Adipocyte (in vitro differentiated cells): ENCODE measurements at regions not wholly inside any gene's neighbourhood (a gene's known extent, or its start where the extent isn't known, plus 50 kb on each side); places are given as distances from the start of the nearest gene placed in this dataset.

ENCODE experiments used
- DNase-seq: peaks from one replicate; pipeline ENCODE4 v3.0.0-alpha.2; 2015; ENCODE audit warnings: low read depth
- H3K27me3 ChIP-seq: replicated peaks from 2 replicates; pipeline ENCODE4 v1.7.0; 2013; ENCODE audit warnings: mild to moderate bottlenecking, low read length, moderate library complexity; ENCODE audit not compliant: control insufficient read depth, insufficient read depth
- H3K36me3 ChIP-seq: 2 replicates; pipeline ENCODE4 v1.7.0; 2013; ENCODE audit warnings: low read length, mild to moderate bottlenecking, moderate library complexity; ENCODE audit not compliant: control insufficient read depth, insufficient read depth, severe bottlenecking
- H3K4me1 ChIP-seq: 2 replicates; pipeline ENCODE4 v1.7.0; 2013; ENCODE audit warnings: mild to moderate bottlenecking, low read length, moderate library complexity; ENCODE audit not compliant: control insufficient read depth, insufficient read depth
- H3K4me3 ChIP-seq: 2 replicates; pipeline ENCODE4 v1.7.0; 2013; ENCODE audit warnings: mild to moderate bottlenecking, low read length, moderate library complexity
- H3K9ac ChIP-seq: 2 replicates; pipeline ENCODE4 v1.7.0; 2013; ENCODE audit warnings: mild to moderate bottlenecking, low read length, moderate library complexity
- H3K9me3 ChIP-seq: 2 replicates; pipeline ENCODE4 v1.7.0; 2013; ENCODE audit warnings: mild to moderate bottlenecking, low read length, moderate library complexity; ENCODE audit not compliant: control insufficient read depth

GRCh38 chr6:165002866-165003265, 306.5 kb downstream of the C6orf118 start:
- H3K27me3 ChIP-seq, result no peaks in the 10 kb centered on the region
- no peaks in the 10 kb centered on the region for H3K36me3 ChIP-seq
- no peak for DNase-seq
- peaks cover 8% of the 10 kb centered on the region for H3K9me3 ChIP-seq
- no peak overlapping the region for H3K9ac ChIP-seq
- no peaks in the 10 kb centered on the region for H3K4me1 ChIP-seq
- no peak overlapping the region for H3K4me3 ChIP-seq

- Histone ChIP-seq H3K9ac (no peak overlapping the region), H3K4me1 (no peaks in the 10 kb centered on the region), H3K27me3 (no peaks in the 10 kb centered on the region), H3K9me3 (peaks cover 8% of the 10 kb centered on the region), H3K36me3 (no peaks in the 10 kb centered on the region), H3K4me3 (no peak overlapping the region)
- DNase-seq, result no peak
Observed at GRCh38 chr6:165002358-165002757, 307.0 kb downstream of the C6orf118 start.

- no peak for DNase-seq
- Histone ChIP-seq H3K9me3 (peaks cover 8% of the 10 kb centered on the region), H3K36me3 (no peaks in the 10 kb centered on the region), H3K4me1 (no peaks in the 10 kb centered on the region), H3K27me3 (no peaks in the 10 kb centered on the region), H3K9ac (no peak overlapping the region), H3K4me3 (no peak overlapping the region)
Observed at GRCh38 chr6:165001502-165002157, 307.8 kb downstream of the C6orf118 start.

GRCh38 chr6:164998297-164998696, 311.1 kb downstream of the C6orf118 start:
- H3K27me3 ChIP-seq, result no peaks in the 10 kb centered on the region

GRCh38 chr6:164996838-164997237, 312.6 kb downstream of the C6orf118 start:
- no peak for DNase-seq
- peaks cover 3% of the 10 kb centered on the region for H3K9me3 ChIP-seq
- no peaks in the 10 kb centered on the region for H3K36me3 ChIP-seq
- H3K4me3 ChIP-seq, result no peak overlapping the region
- no peaks in the 10 kb centered on the region for H3K27me3 ChIP-seq
- H3K4me1 ChIP-seq, result no peaks in the 10 kb centered on the region
- H3K9ac ChIP-seq, result no peak overlapping the region

More at GRCh38 chr6:164998297-164998696, 311.1 kb downstream of the C6orf118 start:
- DNase-seq, result no peak
- Histone ChIP-seq H3K9ac (no peak overlapping the region), H3K4me3 (no peak overlapping the region), H3K4me1 (no peaks in the 10 kb centered on the region), H3K9me3 (peaks cover 3% of the 10 kb centered on the region), H3K36me3 (no peaks in the 10 kb centered on the region)

- Histone ChIP-seq H3K4me3 (no peak overlapping the region), H3K4me1 (no peaks in the 10 kb centered on the region), H3K27me3 (no peaks in the 10 kb centered on the region), H3K9me3 (peaks cover 3% of the 10 kb centered on the region), H3K36me3 (no peaks in the 10 kb centered on the region), H3K9ac (no peak overlapping the region)
- DNase-seq, result no peak
Observed at GRCh38 chr6:164991573-164991972, 317.8 kb downstream of the C6orf118 start.

GRCh38 chr6:164990901-164991300, 318.5 kb downstream of the C6orf118 start:
- no peak for DNase-seq
- Histone ChIP-seq H3K36me3 (no peaks in the 10 kb centered on the region), H3K4me1 (no peaks in the 10 kb centered on the region), H3K9ac (no peak overlapping the region), H3K9me3 (peaks cover 3% of the 10 kb centered on the region), H3K4me3 (no peak overlapping the region), H3K27me3 (no peaks in the 10 kb centered on the region)

- Histone ChIP-seq H3K36me3 (no peaks in the 10 kb centered on the region), H3K4me3 (no peak overlapping the region), H3K9ac (no peak overlapping the region), H3K4me1 (no peaks in the 10 kb centered on the region), H3K27me3 (no peaks in the 10 kb centered on the region), H3K9me3 (no peaks in the 10 kb centered on the region)
- DNase-seq, result no peak
Observed at GRCh38 chr6:164982389-164982788, 327.0 kb downstream of the C6orf118 start.

GRCh38 chr6:164967102-164967501, 342.3 kb downstream of the C6orf118 start:
- H3K4me3 ChIP-seq, result no peak overlapping the region

GRCh38 chr6:164962805-164963204, 346.6 kb downstream of the C6orf118 start:
- no peak overlapping the region for H3K4me3 ChIP-seq

More at GRCh38 chr6:164967102-164967501, 342.3 kb downstream of the C6orf118 start:
- Histone ChIP-seq H3K36me3 (no peaks in the 10 kb centered on the region), H3K9ac (no peak overlapping the region), H3K9me3 (no peaks in the 10 kb centered on the region), H3K4me1 (no peaks in the 10 kb centered on the region), H3K27me3 (no peaks in the 10 kb centered on the region)
- DNase-seq, result no peak

GRCh38 chr6:164947164-164947563, 362.2 kb downstream of the C6orf118 start:
- H3K4me1 ChIP-seq, result no peaks in the 10 kb centered on the region
- no peak for DNase-seq
- H3K36me3 ChIP-seq, result no peaks in the 10 kb centered on the region
- H3K27me3 ChIP-seq, result no peaks in the 10 kb centered on the region
- H3K9me3 ChIP-seq, result no peaks in the 10 kb centered on the region
- no peak overlapping the region for H3K4me3 ChIP-seq
- no peak overlapping the region for H3K9ac ChIP-seq

More at GRCh38 chr6:164962805-164963204, 346.6 kb downstream of the C6orf118 start:
- no peaks in the 10 kb centered on the region for H3K9me3 ChIP-seq
- H3K9ac ChIP-seq, result no peak overlapping the region
- H3K4me1 ChIP-seq, result no peaks in the 10 kb centered on the region
- no peaks in the 10 kb centered on the region for H3K27me3 ChIP-seq
- no peak for DNase-seq
- H3K36me3 ChIP-seq, result no peaks in the 10 kb centered on the region

- DNase-seq, result no peak
- no peaks in the 10 kb centered on the region for H3K27me3 ChIP-seq
- H3K36me3 ChIP-seq, result no peaks in the 10 kb centered on the region
- H3K9me3 ChIP-seq, result peaks cover 12% of the 10 kb centered on the region
- no peak overlapping the region for H3K4me3 ChIP-seq
- H3K4me1 ChIP-seq, result no peaks in the 10 kb centered on the region
- no peak overlapping the region for H3K9ac ChIP-seq
Observed at GRCh38 chr6:164942271-164942670, 367.1 kb downstream of the C6orf118 start.
